ENCODE measurements at regions not wholly inside any gene's neighbourhood (a gene's known extent, or its start where the extent isn't known, plus 50 kb on each side); places are given as distances from the start of the nearest gene placed in this dataset.

- no peak overlapping the region for H3K4me3 ChIP-seq (ENCODE audit: low read depth, low read length)
- no peak for TF ChIP-seq CTCF (IDR thresholded peaks at IDR 0.05; ENCODE audit: borderline replicate concordance, insufficient read depth, low read depth, low read length)
These were observed 302.3 kb downstream of the BRD1 start for GRCh38 chr22:49525360-49525759.

- TF ChIP-seq CTCF (IDR thresholded peaks at IDR 0.05; ENCODE audit: borderline replicate concordance, insufficient read depth, low read depth, low read length): no peak
- no peak overlapping the region for H3K4me3 ChIP-seq (ENCODE audit: low read depth, low read length)
These were observed 303.3 kb downstream of the BRD1 start for GRCh38 chr22:49524362-49524761.

GRCh38 chr22:49523374-49524008, 304.2 kb downstream of the BRD1 start:
- H3K4me3 ChIP-seq (ENCODE audit: low read depth, low read length): no peak overlapping the region
- no peak for TF ChIP-seq CTCF (IDR thresholded peaks at IDR 0.05; ENCODE audit: borderline replicate concordance, insufficient read depth, low read depth, low read length)

GRCh38 chr22:49522582-49523373, 304.9 kb downstream of the BRD1 start:
- no peak overlapping the region for H3K4me3 ChIP-seq (ENCODE audit: low read depth, low read length)
- TF ChIP-seq CTCF (IDR thresholded peaks at IDR 0.05; ENCODE audit: borderline replicate concordance, insufficient read depth, low read depth, low read length): no peak

GRCh38 chr22:49521787-49522224, 305.9 kb downstream of the BRD1 start:
- H3K4me3 ChIP-seq (ENCODE audit: low read depth, low read length): no peak overlapping the region
- no peak for TF ChIP-seq CTCF (IDR thresholded peaks at IDR 0.05; ENCODE audit: borderline replicate concordance, insufficient read depth, low read depth, low read length)

- no peak for TF ChIP-seq CTCF (IDR thresholded peaks at IDR 0.05; ENCODE audit: borderline replicate concordance, insufficient read depth, low read depth, low read length)
- no peak overlapping the region for H3K4me3 ChIP-seq (ENCODE audit: low read depth, low read length)
These were observed 308.4 kb downstream of the BRD1 start for GRCh38 chr22:49519117-49519737.
